Fibroblast of villous mesenchyme (primary cell): ENCODE measurements at regions not wholly inside any gene's neighbourhood (a gene's known extent, or its start where the extent isn't known, plus 50 kb on each side); places are given as distances from the start of the nearest gene placed in this dataset.

Source experiments
- DNase-seq: peaks from one replicate; pipeline ENCODE4 v3.0.0-alpha.2; 2010; ENCODE audit warnings: low read depth
- H3K4me3 ChIP-seq: 2 replicates; pipeline ENCODE4 v1.5.1; 2011; ENCODE audit warnings: low read depth, mild to moderate bottlenecking, low read length
- TF ChIP-seq, protein P1 (sequence below): IDR thresholded peaks from 2 replicates; pipeline ENCODE4 v1.5.1; 2012; ENCODE audit warnings: low read depth, mild to moderate bottlenecking, low read length; ENCODE audit not compliant: insufficient read depth

GRCh38 chr13:85333506-85334020 is 465.7 kb downstream of the SLITRK6 start:
- no peak for DNase-seq
- TF ChIP-seq, protein P1, sequence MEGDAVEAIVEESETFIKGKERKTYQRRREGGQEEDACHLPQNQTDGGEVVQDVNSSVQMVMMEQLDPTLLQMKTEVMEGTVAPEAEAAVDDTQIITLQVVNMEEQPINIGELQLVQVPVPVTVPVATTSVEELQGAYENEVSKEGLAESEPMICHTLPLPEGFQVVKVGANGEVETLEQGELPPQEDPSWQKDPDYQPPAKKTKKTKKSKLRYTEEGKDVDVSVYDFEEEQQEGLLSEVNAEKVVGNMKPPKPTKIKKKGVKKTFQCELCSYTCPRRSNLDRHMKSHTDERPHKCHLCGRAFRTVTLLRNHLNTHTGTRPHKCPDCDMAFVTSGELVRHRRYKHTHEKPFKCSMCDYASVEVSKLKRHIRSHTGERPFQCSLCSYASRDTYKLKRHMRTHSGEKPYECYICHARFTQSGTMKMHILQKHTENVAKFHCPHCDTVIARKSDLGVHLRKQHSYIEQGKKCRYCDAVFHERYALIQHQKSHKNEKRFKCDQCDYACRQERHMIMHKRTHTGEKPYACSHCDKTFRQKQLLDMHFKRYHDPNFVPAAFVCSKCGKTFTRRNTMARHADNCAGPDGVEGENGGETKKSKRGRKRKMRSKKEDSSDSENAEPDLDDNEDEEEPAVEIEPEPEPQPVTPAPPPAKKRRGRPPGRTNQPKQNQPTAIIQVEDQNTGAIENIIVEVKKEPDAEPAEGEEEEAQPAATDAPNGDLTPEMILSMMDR = no peak
- no peak overlapping the region for H3K4me3 ChIP-seq

GRCh38 chr13:85332615-85333014 is 466.6 kb downstream of the SLITRK6 start:
- TF ChIP-seq, protein P1 = no peak
- H3K4me3 ChIP-seq = no peak overlapping the region
- DNase-seq = no peak

DNA sequence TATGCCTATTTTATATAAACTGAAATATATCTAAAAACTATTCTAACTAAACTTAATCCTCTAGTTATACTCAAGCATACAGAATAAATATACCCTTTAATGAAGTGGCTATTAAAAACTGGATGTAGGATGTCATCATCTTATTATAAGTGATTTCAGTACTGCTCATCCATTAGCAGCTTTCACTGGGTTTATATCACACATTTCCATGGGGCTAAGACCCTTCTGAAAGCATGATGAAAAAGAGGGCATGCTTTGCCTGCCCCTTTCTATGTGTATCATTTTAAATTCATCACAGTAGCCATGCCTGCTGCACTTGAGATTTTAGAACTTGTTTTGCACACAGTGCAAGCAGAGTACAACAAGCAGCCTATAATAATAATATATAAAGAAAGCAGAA is 477.5 kb downstream of the SLITRK6 start:
- no peak overlapping the region for H3K4me3 ChIP-seq
- DNase-seq = no peak
- TF ChIP-seq, protein P1 = no peak

- H3K4me3 ChIP-seq = no peak overlapping the region
- DNase-seq = no peak
- TF ChIP-seq, protein P1 = no peak
These were observed 481.4 kb downstream of the SLITRK6 start for GRCh38 chr13:85317781-85318180.

- TF ChIP-seq, protein P1 = no peak
- DNase-seq = no peak
- no peak overlapping the region for H3K4me3 ChIP-seq
These were observed 482.7 kb downstream of the SLITRK6 start for GRCh38 chr13:85316506-85317025.

DNA sequence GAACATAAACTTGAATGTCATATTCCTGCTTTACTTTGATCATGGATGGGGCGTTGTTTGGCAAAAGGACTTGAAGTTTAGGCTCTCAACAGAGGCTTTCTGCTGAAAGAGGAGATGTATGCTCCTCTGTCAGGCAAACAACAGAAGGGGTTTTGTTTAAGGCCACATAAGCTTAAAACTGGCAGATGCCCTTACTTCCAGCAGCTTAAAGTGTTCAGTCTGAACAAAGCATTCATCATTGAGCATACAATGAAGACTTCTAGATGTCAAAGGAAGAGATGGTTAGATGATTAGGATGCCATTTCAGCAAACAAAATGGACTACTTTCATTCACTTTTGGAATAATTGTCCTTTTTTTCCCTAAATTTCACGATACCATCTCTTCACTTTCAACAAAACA is 484.5 kb downstream of the SLITRK6 start:
- H3K4me3 ChIP-seq = no peak overlapping the region
- DNase-seq = no peak
- TF ChIP-seq, protein P1 = no peak

DNA sequence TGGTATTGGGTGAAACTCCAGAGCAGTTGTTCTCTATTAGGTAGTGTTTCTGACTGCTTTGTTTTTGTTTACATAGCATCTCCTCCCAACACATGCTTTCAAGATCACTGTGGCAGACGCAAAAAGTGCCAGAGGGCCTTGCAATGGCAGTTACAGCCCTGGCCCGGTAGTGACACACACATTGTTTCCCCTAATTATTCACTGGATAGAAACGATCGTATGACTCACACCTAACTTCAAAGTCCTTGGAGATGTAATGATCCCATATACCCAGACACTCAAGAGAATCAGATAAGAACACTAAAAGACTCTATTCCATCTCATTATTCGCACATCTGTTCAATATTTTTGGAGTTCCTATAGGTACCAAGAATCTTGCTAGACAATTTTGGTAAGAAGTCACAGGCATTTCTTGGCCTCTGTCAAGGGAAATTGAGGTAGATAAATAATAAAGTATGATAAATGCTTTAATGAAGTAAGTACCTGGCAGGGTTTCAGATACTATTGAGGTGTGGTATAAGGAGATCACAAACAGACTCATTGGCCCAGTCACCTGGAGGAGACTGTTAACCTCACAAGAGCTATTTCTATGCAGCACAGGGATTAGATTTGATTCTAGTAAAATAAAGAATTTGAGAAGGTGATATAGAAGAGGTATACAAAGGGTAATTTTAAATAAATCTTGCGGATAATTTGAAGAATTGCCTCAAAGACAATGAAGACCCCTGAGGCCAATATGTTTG is 485.3 kb downstream of the SLITRK6 start:
- H3K4me3 ChIP-seq = no peak overlapping the region
- TF ChIP-seq, protein P1 = no peak
- peak; percentile 6 for DNase-seq
